Body of pancreas (tissue), 4 donors: ENCODE measurements at regions not wholly inside any gene's neighbourhood (a gene's known extent, or its start where the extent isn't known, plus 50 kb on each side); places are given as distances from the start of the nearest gene placed in this dataset.

Experiments used
- ATAC-seq: fragments of 150-250 bp; one replicate; pipeline ENCODE4 v1.9.1; 2016
- DNase-seq, 4 donors: peaks; one replicate each; pipeline ENCODE4 v3.0.0-alpha.2; 2019
- H3K27ac ChIP-seq, 4 donors: fragments of 200-600 bp; sonication (generic); 1 replicate in 3 of 4; 2 replicates in 1 of 4; pipeline versions ENCODE4 v1.5.1 to v1.6.1; 2016 to 2019; ENCODE audit warnings: mild to moderate bottlenecking in 1 of 4, mixed read lengths in 1 of 4, moderate library complexity in 1 of 4
- H3K27me3 ChIP-seq, 2 donors: fragments of 200-600 bp; sonication (generic); one replicate each; pipeline ENCODE4 v1.6.0; 2016; ENCODE audit warnings: mild to moderate bottlenecking in 1 of 2
- H3K36me3 ChIP-seq, 2 donors: fragments of 200-600 bp; sonication (generic); replicated peaks in 1 of 2; 2 replicates each; pipeline ENCODE4 v1.5.1; 2016; ENCODE audit warnings: low read depth in 2 of 2; ENCODE audit not compliant: insufficient read depth in 1 of 2
- H3K4me1 ChIP-seq: fragments of 200-600 bp; sonication (generic); one replicate; pipeline ENCODE4 v1.6.0; 2016
- H3K4me3 ChIP-seq, 2 donors: fragments of 200-600 bp; sonication (generic); 1 replicate in 1 of 2; 2 replicates in 1 of 2; pipeline ENCODE4 v1.5.1; 2016 to 2019
- H3K9me3 ChIP-seq, 3 donors: fragments of 200-600 bp; sonication (generic); 1 replicate in 2 of 3; 2 replicates in 1 of 3; pipeline ENCODE4 v1.5.1; 2016
- CTCF ChIP-seq, 7 experiments: fragments of 450-650 bp in 4 of 7; fragments of 200-600 bp in 3 of 7; sonication (generic) in 3 of 7; IDR thresholded peaks; one replicate each; pipeline ENCODE4 v1.5.1; 2016 to 2019; ENCODE audit warnings: antibody characterized with exemption in 7 of 7
- POLR2A ChIP-seq, 3 donors: fragments of 450-650 bp; IDR thresholded peaks; one replicate each; pipeline ENCODE4 v1.6.1; 2016; ENCODE audit warnings: antibody characterized with exemption in 3 of 3, mild to moderate bottlenecking in 2 of 3
- WGBS, 2 donors: methylation state at CpG; one replicate each; pipeline ENCODE4 v1.1.5; 2017; 5-methylcytosine and 5-hydroxymethylcytosine counted together
- intact Hi-C: fragments of 100-400 bp; cut with DNase I; formaldehyde crosslinking; loops from one replicate; pipeline ENCODE4 v1.15.1; 2023

GRCh38 chr6:142551274-142551811 is 249.5 kb downstream of the ADGRG6 start:
- ATAC-seq (no peak), DNase-seq (no peak)
- H3K27ac ChIP-seq = no peak overlapping the region
- no peaks in the 10 kb centered on the region for H3K27me3 ChIP-seq
- intact Hi-C loops = no loop called here
- no peaks in the 10 kb centered on the region for H3K4me1 ChIP-seq
- 49 to 54% methylated on average over 9 of the region's 9 CpGs for WGBS, 2 donors
- TF ChIP-seq CTCF (IDR thresholded peaks at IDR 0.05) = no peak
- no peak for TF ChIP-seq POLR2A (IDR thresholded peaks at IDR 0.05)
- H3K4me3 ChIP-seq = no peak overlapping the region
- no peaks in the 10 kb centered on the region for H3K9me3 ChIP-seq
- H3K36me3 ChIP-seq = no peaks in the 10 kb centered on the region

GRCh38 chr6:142558786-142559185 is 257.0 kb downstream of the ADGRG6 start:
- no peaks in the 10 kb centered on the region for H3K9me3 ChIP-seq
- DNase-seq (no peak), ATAC-seq (no peak)
- H3K27ac ChIP-seq = no peak overlapping the region
- H3K36me3 ChIP-seq = no peaks in the 10 kb centered on the region
- H3K27me3 ChIP-seq = no peaks in the 10 kb centered on the region
- TF ChIP-seq CTCF (IDR thresholded peaks at IDR 0.05) = no peak
- TF ChIP-seq POLR2A (IDR thresholded peaks at IDR 0.05) = no peak
- no peaks in the 10 kb centered on the region for H3K4me1 ChIP-seq
- 64 to 70% methylated on average over 3 of the region's 3 CpGs for WGBS, 2 donors
- H3K4me3 ChIP-seq = no peak overlapping the region
- intact Hi-C loops = no loop called here

GRCh38 chr6:142561511-142562265 is 259.9 kb downstream of the ADGRG6 start:
- TF ChIP-seq POLR2A (IDR thresholded peaks at IDR 0.05) (no peak), CTCF (IDR thresholded peaks at IDR 0.05) (no peak)
- H3K9me3 ChIP-seq = no peaks in the 10 kb centered on the region
- no peak overlapping the region for H3K27ac ChIP-seq
- 83 to 89% methylated on average over 3 of the region's 3 CpGs for WGBS, 2 donors
- H3K4me1 ChIP-seq = no peaks in the 10 kb centered on the region
- H3K27me3 ChIP-seq = no peaks in the 10 kb centered on the region
- no peak overlapping the region for H3K4me3 ChIP-seq
- ATAC-seq = no peak
- DNase-seq = no peak
- no peaks in the 10 kb centered on the region for H3K36me3 ChIP-seq
- intact Hi-C loops = no loop called here

- DNase-seq (no peak), ATAC-seq (no peak)
- WGBS, 2 donors = 72 to 81% methylated on average over 4 of the region's 4 CpGs
- Histone ChIP-seq H3K4me1 (no peaks in the 10 kb centered on the region), H3K4me3 (no peak overlapping the region), H3K27me3 (no peaks in the 10 kb centered on the region), H3K9me3 (no peaks in the 10 kb centered on the region), H3K36me3 (no peaks in the 10 kb centered on the region), H3K27ac (no peak overlapping the region)
- TF ChIP-seq POLR2A (IDR thresholded peaks at IDR 0.05) (no peak), CTCF (IDR thresholded peaks at IDR 0.05) (no peak)
- intact Hi-C loops = no loop called here
Measured at GRCh38 chr6:142562865-142563264, 261.1 kb downstream of the ADGRG6 start.
